PFSK-1 (cell line): ENCODE measurements at regions not wholly inside any gene's neighbourhood (a gene's known extent, or its start where the extent isn't known, plus 50 kb on each side); places are given as distances from the start of the nearest gene placed in this dataset.

Experiments used
- FOXP2 ChIP-seq: optimal IDR thresholded peaks from 2 replicates; pipeline ENCODE3; 2011; ENCODE audit warnings: borderline replicate concordance, control low read depth, inconsistent platforms; ENCODE audit not compliant: insufficient read depth; ENCODE audit errors: extremely low read length, extremely low read depth
- POLR2AphosphoS5 ChIP-seq: IDR thresholded peaks from 2 replicates; pipeline ENCODE4 v1.6.1; 2012; ENCODE audit warnings: low read depth, mild to moderate bottlenecking, control low read depth, low read length, moderate library complexity
- REST ChIP-seq, 2 experiments: IDR thresholded peaks; 2 replicates each; pipeline versions ENCODE4 v1.6.1 to v1.8.0; 2011 to 2012; ENCODE audit warnings: low read depth in 2 of 2, low read length in 2 of 2, control low read depth in 1 of 2, inconsistent platforms in 1 of 2, mild to moderate bottlenecking in 1 of 2, moderate library complexity in 1 of 2; ENCODE audit not compliant: insufficient read depth in 1 of 2
- SIN3A ChIP-seq: IDR thresholded peaks from 2 replicates; pipeline ENCODE4 v1.6.1; 2012; ENCODE audit warnings: mild to moderate bottlenecking, low read length, moderate library complexity, borderline replicate concordance; ENCODE audit not compliant: insufficient read depth
- TAF1 ChIP-seq: IDR thresholded peaks from 2 replicates; pipeline ENCODE4 v1.6.1; 2012; ENCODE audit warnings: low read length, control low read depth, borderline replicate concordance; ENCODE audit not compliant: insufficient read depth

GRCh38 chr12:90181216-90181615 is 472.6 kb upstream of the ATP2B1 start:
- no peak for TF ChIP-seq FOXP2
- TF ChIP-seq POLR2AphosphoS5: no peak
- no peak for TF ChIP-seq TAF1
- no peak for TF ChIP-seq SIN3A
- no peak for TF ChIP-seq REST (IDR thresholded peaks at IDR 0.05; ENCODE audit: insufficient read depth in 1 of 2, low read depth in 2 of 2, low read length in 2 of 2)

GRCh38 chr12:90174956-90175355 is 466.3 kb upstream of the ATP2B1 start:
- no peak for TF ChIP-seq FOXP2
- TF ChIP-seq REST (IDR thresholded peaks at IDR 0.05; ENCODE audit: insufficient read depth in 1 of 2, low read depth in 2 of 2, low read length in 2 of 2): no peak
- TF ChIP-seq SIN3A: no peak
- no peak for TF ChIP-seq TAF1
- TF ChIP-seq POLR2AphosphoS5: no peak

GRCh38 chr12:90174198-90174510 is 465.5 kb upstream of the ATP2B1 start:
- no peak for TF ChIP-seq POLR2AphosphoS5
- TF ChIP-seq TAF1: no peak
- TF ChIP-seq SIN3A: no peak
- no peak for TF ChIP-seq REST (IDR thresholded peaks at IDR 0.05; ENCODE audit: insufficient read depth in 1 of 2, low read depth in 2 of 2, low read length in 2 of 2)

GRCh38 chr12:90173499-90174197 is 465.0 kb upstream of the ATP2B1 start:
- TF ChIP-seq FOXP2 (no peak), POLR2AphosphoS5 (no peak), TAF1 (no peak), SIN3A (no peak), REST (IDR thresholded peaks at IDR 0.05; ENCODE audit: insufficient read depth in 1 of 2, low read depth in 2 of 2, low read length in 2 of 2) (no peak)

GRCh38 chr12:90172524-90172923 is 463.9 kb upstream of the ATP2B1 start:
- TF ChIP-seq FOXP2: no peak
- TF ChIP-seq TAF1: no peak
- no peak for TF ChIP-seq REST (IDR thresholded peaks at IDR 0.05; ENCODE audit: insufficient read depth in 1 of 2, low read depth in 2 of 2, low read length in 2 of 2)
- TF ChIP-seq POLR2AphosphoS5: no peak
- no peak for TF ChIP-seq SIN3A
